ENCODE measurements at regions not wholly inside any gene's neighbourhood (a gene's known extent, or its start where the extent isn't known, plus 50 kb on each side); places are given as distances from the start of the nearest gene placed in this dataset.
"Not testable (repeated sequence)": the region's sequence is repeated elsewhere in the genome, so short reads cannot be mapped to it uniquely, and the experiment has no call there.

DNA sequence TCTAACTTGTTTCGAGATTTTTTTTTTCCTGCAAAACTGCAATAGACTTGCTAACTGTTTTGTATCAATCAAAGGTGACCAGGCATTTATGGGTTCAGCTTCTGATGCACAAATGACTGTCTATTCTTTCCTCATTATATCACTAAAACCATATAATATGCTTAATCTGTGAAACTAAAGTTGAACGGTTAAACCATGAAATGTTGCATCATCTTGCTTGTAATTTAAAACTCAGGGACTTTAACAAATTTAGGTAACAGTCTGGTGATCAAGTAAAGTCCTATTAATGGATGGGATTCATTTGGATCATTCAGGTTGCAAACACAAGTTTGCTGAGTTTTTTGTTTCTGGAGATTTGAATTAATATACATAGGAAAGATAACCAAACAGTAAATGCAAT, 232.0 kb upstream of the LUZP2 start:
- Mint-ChIP-seq H3K27ac (no peak overlapping the region), H3K9me3 (no peaks in the 10 kb centered on the region), H3K27me3 (ENCODE audit: insufficient read depth) (no peaks in the 10 kb centered on the region), H3K36me3 (ENCODE audit: low read depth) (peaks cover 4% of the 10 kb centered on the region; the same call in 1 of the 2 replicates), H3K4me3 (no peak overlapping the region), H3K4me1 (ENCODE audit: low read depth) (no peaks in the 10 kb centered on the region; the same call in 1 of the 2 replicates)
- no peak for DNase-seq
- TF ChIP-seq, protein P1, sequence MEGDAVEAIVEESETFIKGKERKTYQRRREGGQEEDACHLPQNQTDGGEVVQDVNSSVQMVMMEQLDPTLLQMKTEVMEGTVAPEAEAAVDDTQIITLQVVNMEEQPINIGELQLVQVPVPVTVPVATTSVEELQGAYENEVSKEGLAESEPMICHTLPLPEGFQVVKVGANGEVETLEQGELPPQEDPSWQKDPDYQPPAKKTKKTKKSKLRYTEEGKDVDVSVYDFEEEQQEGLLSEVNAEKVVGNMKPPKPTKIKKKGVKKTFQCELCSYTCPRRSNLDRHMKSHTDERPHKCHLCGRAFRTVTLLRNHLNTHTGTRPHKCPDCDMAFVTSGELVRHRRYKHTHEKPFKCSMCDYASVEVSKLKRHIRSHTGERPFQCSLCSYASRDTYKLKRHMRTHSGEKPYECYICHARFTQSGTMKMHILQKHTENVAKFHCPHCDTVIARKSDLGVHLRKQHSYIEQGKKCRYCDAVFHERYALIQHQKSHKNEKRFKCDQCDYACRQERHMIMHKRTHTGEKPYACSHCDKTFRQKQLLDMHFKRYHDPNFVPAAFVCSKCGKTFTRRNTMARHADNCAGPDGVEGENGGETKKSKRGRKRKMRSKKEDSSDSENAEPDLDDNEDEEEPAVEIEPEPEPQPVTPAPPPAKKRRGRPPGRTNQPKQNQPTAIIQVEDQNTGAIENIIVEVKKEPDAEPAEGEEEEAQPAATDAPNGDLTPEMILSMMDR (IDR thresholded peaks at IDR 0.05): no peak

DNA sequence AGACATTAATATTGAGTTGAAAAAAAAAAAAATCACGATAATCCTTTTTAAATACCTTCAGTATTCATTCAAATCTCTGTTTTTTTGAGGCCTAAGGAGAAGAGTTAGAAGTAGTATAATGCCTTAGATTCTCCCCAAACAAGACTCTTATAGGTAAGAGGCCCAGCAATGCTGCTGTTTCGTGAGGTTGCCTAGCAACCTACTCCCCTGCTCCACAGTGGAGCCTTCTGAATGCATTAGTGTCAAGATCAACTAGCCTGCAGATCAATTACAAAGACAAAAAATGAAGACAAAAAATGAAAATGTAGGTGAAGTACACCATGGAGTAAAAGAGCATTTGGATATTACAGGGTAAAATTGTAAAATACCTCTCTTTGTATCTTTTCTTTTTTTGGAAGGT, 229.8 kb upstream of the LUZP2 start:
- DNase-seq: no peak
- Mint-ChIP-seq H3K36me3 (ENCODE audit: low read depth) (peaks cover 4% of the 10 kb centered on the region; the same call in 1 of the 2 replicates), H3K27me3 (ENCODE audit: insufficient read depth) (no peaks in the 10 kb centered on the region), H3K4me3 (no peak overlapping the region), H3K4me1 (ENCODE audit: low read depth) (no peaks in the 10 kb centered on the region; the same call in 1 of the 2 replicates), H3K9me3 (no peaks in the 10 kb centered on the region), H3K27ac (no peak overlapping the region)
- TF ChIP-seq, protein P1 (IDR thresholded peaks at IDR 0.05): no peak

DNA sequence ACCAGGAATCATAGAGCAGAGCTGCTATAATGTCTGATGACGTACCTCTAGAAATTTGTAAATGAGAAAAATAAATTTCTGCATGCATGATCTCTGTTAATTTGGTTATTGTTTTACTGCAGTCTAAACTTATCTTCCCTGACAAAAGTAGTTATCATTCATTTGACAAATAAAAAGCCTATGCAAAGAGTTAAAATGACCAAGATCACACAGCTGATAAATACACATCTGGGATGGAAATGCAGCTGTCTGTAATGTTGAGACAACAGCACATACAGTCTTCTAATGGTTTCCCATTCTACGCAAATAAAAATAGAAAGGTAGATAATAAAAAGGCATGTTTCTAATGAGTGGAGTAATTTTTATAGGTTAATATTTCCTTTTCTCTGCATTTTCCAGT, 225.1 kb upstream of the LUZP2 start:
- Mint-ChIP-seq H3K4me1 (ENCODE audit: low read depth) (no peaks in the 10 kb centered on the region; the same call in 1 of the 2 replicates), H3K36me3 (ENCODE audit: low read depth) (peaks cover 4% of the 10 kb centered on the region; the same call in 1 of the 2 replicates), H3K9me3 (peaks cover 9% of the 10 kb centered on the region; the same call in 1 of the 2 replicates), H3K4me3 (no peak overlapping the region), H3K27ac (no peak overlapping the region), H3K27me3 (ENCODE audit: insufficient read depth) (peaks cover 1% of the 10 kb centered on the region; the same call in 1 of the 2 replicates)
- TF ChIP-seq, protein P1 (IDR thresholded peaks at IDR 0.05): no peak
- no peak for DNase-seq

DNA sequence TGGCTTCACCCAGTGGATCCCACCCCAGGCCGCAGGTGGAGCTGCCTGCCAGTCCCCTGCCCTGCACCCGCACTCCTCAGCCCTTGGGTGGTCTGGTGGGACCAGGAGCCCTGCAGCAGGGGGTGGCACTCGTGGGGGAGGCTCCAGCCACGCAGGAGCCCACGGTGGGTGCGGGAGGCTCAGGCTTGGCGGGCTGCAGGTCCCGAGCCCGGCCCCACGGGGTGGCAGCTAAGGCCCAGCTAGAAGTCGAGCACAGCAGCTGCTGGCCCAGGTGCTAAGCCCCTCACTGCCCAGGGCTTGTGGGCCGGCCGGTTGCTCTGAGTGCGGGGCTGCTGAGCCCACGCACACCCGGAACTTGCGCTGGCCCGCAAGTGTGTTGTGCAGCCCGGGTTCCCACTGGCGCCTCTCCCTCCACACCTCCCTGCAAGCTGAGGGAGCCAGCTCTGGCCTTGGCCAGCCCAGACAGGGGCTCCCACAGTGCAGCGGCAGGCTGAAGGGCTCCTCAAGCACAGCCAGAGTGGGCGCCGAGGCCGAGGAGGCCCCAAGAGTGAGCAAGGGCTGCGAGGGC, 222.6 kb upstream of the LUZP2 start:
- H3K4me3 Mint-ChIP-seq; H3K27ac Mint-ChIP-seq; H3K9me3 Mint-ChIP-seq; H3K27me3 Mint-ChIP-seq (ENCODE audit: insufficient read depth); H3K36me3 Mint-ChIP-seq (ENCODE audit: low read depth); H3K4me1 Mint-ChIP-seq (ENCODE audit: low read depth); DNase-seq: not testable (repeated sequence)

DNA sequence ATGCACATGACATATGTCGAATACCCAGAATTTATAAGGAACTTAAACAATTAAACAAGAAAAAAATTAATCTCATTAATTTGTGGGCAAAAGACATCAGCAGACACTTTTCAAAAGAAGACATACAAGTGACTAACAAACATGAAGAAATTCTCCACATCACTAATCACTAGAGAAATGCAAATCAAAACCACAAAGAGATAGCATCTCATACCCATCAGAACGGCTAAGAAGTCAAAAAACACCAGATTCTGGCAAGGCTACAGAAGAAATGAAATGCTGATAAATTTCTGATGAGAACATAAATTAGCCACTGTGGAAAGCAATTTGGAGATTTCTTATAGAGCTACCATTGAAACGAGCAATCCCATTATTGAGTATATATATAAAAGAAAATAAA, 210.6 kb upstream of the LUZP2 start:
- H3K27me3 Mint-ChIP-seq (ENCODE audit: insufficient read depth): peaks cover 2% of the 10 kb centered on the region
- peaks cover 13% of the 10 kb centered on the region for H3K9me3 Mint-ChIP-seq
- H3K4me1 Mint-ChIP-seq (ENCODE audit: low read depth): peaks cover 10% of the 10 kb centered on the region; the same call in 1 of the 2 replicates
- no peak overlapping the region for H3K4me3 Mint-ChIP-seq
- DNase-seq: no peak
- H3K27ac Mint-ChIP-seq: no peak overlapping the region
- TF ChIP-seq, protein P1 (IDR thresholded peaks at IDR 0.05): no peak
- H3K36me3 Mint-ChIP-seq (ENCODE audit: low read depth): no peaks in the 10 kb centered on the region; the same call in 1 of the 2 replicates

DNA sequence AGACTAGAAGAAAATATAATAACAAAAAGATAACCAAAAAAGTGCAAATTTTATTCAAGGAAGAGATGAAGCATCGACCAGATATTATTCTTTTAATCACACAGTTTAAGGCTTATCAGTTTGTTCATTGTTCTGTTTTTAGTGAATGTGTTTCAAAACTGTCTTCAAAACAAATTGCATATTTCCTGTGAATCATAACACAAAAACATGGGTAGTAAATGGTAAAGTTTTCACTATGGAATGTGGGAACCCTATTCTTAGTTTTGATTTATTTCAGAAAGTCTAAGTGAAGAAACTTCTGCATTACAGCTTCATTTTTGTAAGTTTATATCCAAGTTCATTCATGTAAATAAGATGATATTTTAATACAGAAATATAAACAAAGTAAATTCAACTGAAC, 207.6 kb upstream of the LUZP2 start:
- H3K9me3 Mint-ChIP-seq: peaks cover 13% of the 10 kb centered on the region
- TF ChIP-seq, protein P1 (IDR thresholded peaks at IDR 0.05): no peak
- no peaks in the 10 kb centered on the region; the same call in 1 of the 2 replicates for H3K36me3 Mint-ChIP-seq (ENCODE audit: low read depth)
- H3K27me3 Mint-ChIP-seq (ENCODE audit: insufficient read depth): no peaks in the 10 kb centered on the region; the same call in 1 of the 2 replicates
- peaks cover 10% of the 10 kb centered on the region; the same call in 1 of the 2 replicates for H3K4me1 Mint-ChIP-seq (ENCODE audit: low read depth)
- no peak overlapping the region for H3K4me3 Mint-ChIP-seq
- no peak for DNase-seq
- H3K27ac Mint-ChIP-seq: no peak overlapping the region

Measured in HFFc6 (cell line).